Adrenal gland (tissue), 9 donors: ENCODE measurements at regions not wholly inside any gene's neighbourhood (a gene's known extent, or its start where the extent isn't known, plus 50 kb on each side); places are given as distances from the start of the nearest gene placed in this dataset.

Source experiments
- DNase-seq, 7 donors: peaks; one replicate each; pipeline ENCODE4 v3.0.0-alpha.2; 2019 to 2020
- H3K27ac ChIP-seq, 5 donors: fragments of 200-600 bp; sonication (generic) in 4 of 5; 1 replicate in 3 of 5; 2 replicates in 2 of 5; pipeline versions ENCODE4 v1.5.1 to v1.8.0; 2016 to 2020; ENCODE audit warnings: mild to moderate bottlenecking in 1 of 5
- H3K27me3 ChIP-seq: fragments of 200-600 bp; 2 replicates; pipeline ENCODE4 v1.8.0; 2021
- H3K36me3 ChIP-seq, 2 donors: fragments of 200-600 bp; replicated peaks in 1 of 2; 1 replicate in 1 of 2; 2 replicates in 1 of 2; pipeline versions ENCODE4 v1.5.1 to v1.8.0; 2018 to 2022
- H3K4me1 ChIP-seq, 2 donors: fragments of 200-600 bp; replicated peaks in 1 of 2; 1 replicate in 1 of 2; 2 replicates in 1 of 2; pipeline versions ENCODE4 v1.5.1 to v1.8.0; 2018 to 2021
- H3K4me3 ChIP-seq, 4 donors: fragments of 200-600 bp; sonication (generic) in 3 of 4; one replicate each; pipeline ENCODE4 v1.5.1; 2016 to 2018
- H3K9me3 ChIP-seq, 3 donors: fragments of 200-600 bp; sonication (generic) in 1 of 3; replicated peaks in 1 of 3; 1 replicate in 2 of 3; 2 replicates in 1 of 3; pipeline versions ENCODE4 v1.5.1 to v1.8.0; 2016 to 2021
- POLR2A ChIP-seq, 2 donors: fragments of 450-650 bp; IDR thresholded peaks; one replicate each; pipeline ENCODE4 v1.6.1; 2017; ENCODE audit warnings: antibody characterized with exemption in 2 of 2, mild to moderate bottlenecking in 2 of 2, moderate library complexity in 1 of 2
- WGBS, 4 donors: extraction: QIAGEN DNeasy Blood & Tissue Kit in 2 of 4; methylation state at CpG; one replicate each; pipeline versions ENCODE4 v1.1.5 to v1.1.7; 2013 to 2017; 5-methylcytosine and 5-hydroxymethylcytosine counted together
- intact Hi-C, 2 donors: fragments of 100-400 bp; cut with DNase I; formaldehyde crosslinking; loops; one replicate each; pipeline versions ENCODE4 v1.14.1 to v1.15.0; 2022 to 2023
- TF ChIP-seq, protein P1 (sequence below), 6 experiments: fragments of 450-650 bp in 4 of 6; fragments of 200-600 bp in 2 of 6; sonication (generic) in 1 of 6; IDR thresholded peaks; 1 replicate in 5 of 6; 2 replicates in 1 of 6; pipeline versions ENCODE4 v1.5.1 to v1.8.0; 2016 to 2021; ENCODE audit warnings: antibody characterized with exemption in 6 of 6, mild to moderate bottlenecking in 2 of 6, moderate library complexity in 1 of 6
- donor health status: healthy with polysubstance abuse.
- donor health status: Bipolar disorder and iron deficiency.
- donor health status: DM: yes; HTN: yes; CAD: no.
- donor health status: DM: no; HTN: no; CAD: no.
- donor health status: DM: no; HTN: no; CAD: no.

DNA sequence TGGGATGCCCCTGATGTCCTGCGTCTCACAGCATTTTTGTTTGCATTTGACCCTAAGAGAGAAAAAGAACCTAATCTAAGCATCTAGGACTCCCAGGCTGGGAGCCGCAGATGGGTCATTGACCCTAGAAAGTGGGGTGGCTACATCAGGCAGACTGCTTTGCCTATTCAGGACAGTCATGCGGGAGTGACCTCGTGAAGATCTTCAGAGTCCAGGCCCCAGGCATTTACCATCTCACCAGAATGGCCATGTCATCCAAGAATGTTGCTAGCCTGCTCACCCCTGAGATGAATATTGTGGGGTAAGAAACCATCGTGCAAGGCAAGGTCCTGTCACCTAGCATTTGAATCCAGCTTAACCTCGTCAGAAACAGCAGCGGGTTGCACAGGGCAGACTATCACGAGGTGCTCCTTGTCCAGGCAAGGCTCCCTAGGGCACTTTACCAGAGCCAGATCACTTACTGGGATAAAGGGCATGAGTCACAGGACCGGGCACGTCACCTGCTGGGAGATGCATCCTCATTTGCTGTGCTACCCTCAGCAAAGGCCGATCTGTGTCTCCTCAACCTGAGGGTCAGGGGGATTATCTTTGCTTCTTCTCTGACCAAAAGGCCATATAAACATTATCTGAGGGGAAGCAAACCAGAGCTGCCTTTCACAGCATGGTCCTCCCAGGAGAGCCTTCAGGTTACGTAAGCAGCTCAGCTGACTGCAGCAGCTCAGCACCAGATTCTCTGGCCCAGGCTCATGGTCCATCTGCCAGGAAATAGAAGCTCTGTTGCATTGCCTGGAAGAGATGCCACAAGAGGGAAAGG lies 162.3 kb downstream of the ACKR3 start:
- peak in 3 of 7 donors; percentile 29 to 80 (median 47) for DNase-seq
- Histone ChIP-seq H3K9me3 (no peaks in the 10 kb centered on the region), H3K27me3 (no peaks in the 10 kb centered on the region), H3K27ac (peak overlapping the region in 1 of 5 donors; percentile 8), H3K4me3 (no peak overlapping the region), H3K4me1 (no peaks in the 10 kb centered on the region), H3K36me3 (no peaks in the 10 kb centered on the region)
- TF ChIP-seq, protein P1, sequence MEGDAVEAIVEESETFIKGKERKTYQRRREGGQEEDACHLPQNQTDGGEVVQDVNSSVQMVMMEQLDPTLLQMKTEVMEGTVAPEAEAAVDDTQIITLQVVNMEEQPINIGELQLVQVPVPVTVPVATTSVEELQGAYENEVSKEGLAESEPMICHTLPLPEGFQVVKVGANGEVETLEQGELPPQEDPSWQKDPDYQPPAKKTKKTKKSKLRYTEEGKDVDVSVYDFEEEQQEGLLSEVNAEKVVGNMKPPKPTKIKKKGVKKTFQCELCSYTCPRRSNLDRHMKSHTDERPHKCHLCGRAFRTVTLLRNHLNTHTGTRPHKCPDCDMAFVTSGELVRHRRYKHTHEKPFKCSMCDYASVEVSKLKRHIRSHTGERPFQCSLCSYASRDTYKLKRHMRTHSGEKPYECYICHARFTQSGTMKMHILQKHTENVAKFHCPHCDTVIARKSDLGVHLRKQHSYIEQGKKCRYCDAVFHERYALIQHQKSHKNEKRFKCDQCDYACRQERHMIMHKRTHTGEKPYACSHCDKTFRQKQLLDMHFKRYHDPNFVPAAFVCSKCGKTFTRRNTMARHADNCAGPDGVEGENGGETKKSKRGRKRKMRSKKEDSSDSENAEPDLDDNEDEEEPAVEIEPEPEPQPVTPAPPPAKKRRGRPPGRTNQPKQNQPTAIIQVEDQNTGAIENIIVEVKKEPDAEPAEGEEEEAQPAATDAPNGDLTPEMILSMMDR (IDR thresholded peaks at IDR 0.05) = no peak
- TF ChIP-seq POLR2A (IDR thresholded peaks at IDR 0.05) = no peak
- WGBS, 4 donors = 75 to 82% (median 78%) methylated on average over 7 to 12 of the region's 12 CpGs
- intact Hi-C loops = no loop called here

DNA sequence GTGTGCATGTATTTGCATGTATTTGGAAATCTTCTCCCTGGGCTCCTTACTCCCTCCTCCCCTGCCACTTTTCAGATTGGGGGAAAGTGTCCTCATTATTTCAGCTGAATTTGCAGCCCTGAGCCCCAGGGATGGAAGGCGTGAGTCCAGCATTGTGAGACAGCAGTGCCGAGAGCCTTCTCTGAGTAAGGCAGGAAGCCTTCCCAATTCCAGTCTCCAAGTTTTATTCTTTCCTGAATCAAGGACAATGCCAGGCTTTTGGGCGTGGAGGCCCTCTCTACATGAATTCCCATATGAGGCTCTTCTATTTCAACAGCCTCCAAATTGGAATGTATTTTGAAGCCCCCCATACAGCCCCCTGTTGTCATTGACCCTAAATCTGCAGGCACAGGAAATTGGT lies 163.5 kb downstream of the ACKR3 start:
- Histone ChIP-seq H3K9me3 (no peaks in the 10 kb centered on the region), H3K4me3 (no peak overlapping the region), H3K4me1 (no peaks in the 10 kb centered on the region), H3K27me3 (no peaks in the 10 kb centered on the region), H3K36me3 (no peaks in the 10 kb centered on the region), H3K27ac (no peak overlapping the region)
- TF ChIP-seq, protein P1 (IDR thresholded peaks at IDR 0.05) = no peak
- no peak for TF ChIP-seq POLR2A (IDR thresholded peaks at IDR 0.05)
- intact Hi-C loops = no loop called here
- 79 to 83% (median 82%) methylated on average over 3 of the region's 3 CpGs for WGBS, 4 donors
- DNase-seq = no peak

DNA sequence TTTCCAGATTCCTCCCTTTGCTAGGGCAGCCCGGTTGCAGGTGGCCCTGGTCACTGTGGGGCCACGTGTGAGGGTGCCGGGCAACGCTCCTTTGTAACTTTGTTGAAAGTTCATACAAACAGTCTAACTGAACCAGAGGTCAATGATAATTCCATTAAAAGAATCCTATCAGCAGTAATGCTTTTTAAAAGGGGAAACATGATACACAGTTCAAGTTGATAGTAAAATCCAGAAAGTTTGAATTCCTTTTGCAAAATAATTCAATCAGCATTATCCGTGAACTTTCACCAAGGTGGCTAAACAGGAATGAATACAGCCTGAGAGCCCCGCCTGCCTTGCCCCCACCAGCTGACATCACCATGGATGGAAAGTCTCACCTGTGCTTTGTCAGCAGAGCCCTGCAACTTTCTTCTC lies 166.2 kb downstream of the ACKR3 start:
- intact Hi-C loops = no loop called here
- Histone ChIP-seq H3K4me3 (no peak overlapping the region), H3K27ac (no peak overlapping the region), H3K4me1 (no peaks in the 10 kb centered on the region), H3K27me3 (no peaks in the 10 kb centered on the region), H3K36me3 (no peaks in the 10 kb centered on the region), H3K9me3 (no peaks in the 10 kb centered on the region)
- no peak for TF ChIP-seq POLR2A (IDR thresholded peaks at IDR 0.05)
- TF ChIP-seq, protein P1 (IDR thresholded peaks at IDR 0.05) = no peak
- DNase-seq = no peak
- WGBS, 4 donors = 55 to 75% (median 70%) methylated on average over 6 of the region's 6 CpGs

DNA sequence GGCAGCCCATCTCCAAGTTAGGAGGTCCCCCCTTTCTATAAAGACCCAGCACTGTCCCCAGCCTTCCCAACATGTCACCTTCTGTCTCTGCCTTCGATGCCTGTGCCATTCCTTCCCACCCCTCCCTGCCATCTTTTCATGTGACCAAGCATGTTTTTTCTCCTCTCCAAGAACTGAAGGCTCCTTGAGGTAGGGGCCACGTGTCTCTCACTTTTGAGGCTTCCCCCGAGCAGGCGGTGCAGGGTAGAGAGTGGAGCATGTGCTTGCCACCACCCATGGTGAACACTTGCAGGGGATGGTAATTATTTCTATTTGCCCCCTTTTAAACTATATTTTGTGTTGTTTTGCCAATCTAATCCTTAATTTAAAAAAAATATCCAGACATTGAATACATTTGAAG lies 168.4 kb downstream of the ACKR3 start:
- WGBS, 4 donors = 75 to 85% (median 84%) methylated on average over 4 of the region's 4 CpGs
- Histone ChIP-seq H3K27me3 (no peaks in the 10 kb centered on the region), H3K4me1 (no peaks in the 10 kb centered on the region), H3K9me3 (no peaks in the 10 kb centered on the region), H3K4me3 (no peak overlapping the region), H3K36me3 (no peaks in the 10 kb centered on the region), H3K27ac (no peak overlapping the region)
- intact Hi-C loops = no loop called here
- no peak for TF ChIP-seq POLR2A (IDR thresholded peaks at IDR 0.05)
- TF ChIP-seq, protein P1 (IDR thresholded peaks at IDR 0.05) = no peak
- peak in 1 of 7 donors; percentile 11 for DNase-seq
